ENCODE measurements at regions not wholly inside any gene's neighbourhood (a gene's known extent, or its start where the extent isn't known, plus 50 kb on each side); places are given as distances from the start of the nearest gene placed in this dataset.

- Histone ChIP-seq H3K27me3 (no peaks in the 10 kb centered on the region), H3K4me1 (ENCODE audit: control insufficient read depth in 1 of 2, insufficient read depth in 1 of 2, low read depth in 1 of 2, low read length in 1 of 2) (no peaks in the 10 kb centered on the region), H3K4me3 (ENCODE audit: low read depth in 1 of 2, low read length in 1 of 2) (no peak overlapping the region), H3K9me3 (no peaks in the 10 kb centered on the region), H3K27ac (no peak overlapping the region), H3K36me3 (no peaks in the 10 kb centered on the region)
- no peak for TF ChIP-seq CTCF (IDR thresholded peaks at IDR 0.05)
These were observed 620.1 kb downstream of the COL12A1 start for GRCh38 chr6:74585753-74586152.

- Histone ChIP-seq H3K27ac (no peak overlapping the region), H3K36me3 (no peaks in the 10 kb centered on the region), H3K4me1 (ENCODE audit: control insufficient read depth in 1 of 2, insufficient read depth in 1 of 2, low read depth in 1 of 2, low read length in 1 of 2) (no peaks in the 10 kb centered on the region), H3K4me3 (ENCODE audit: low read depth in 1 of 2, low read length in 1 of 2) (no peak overlapping the region), H3K27me3 (no peaks in the 10 kb centered on the region), H3K9me3 (no peaks in the 10 kb centered on the region)
- TF ChIP-seq CTCF (IDR thresholded peaks at IDR 0.05), result no peak
These were observed 624.2 kb downstream of the COL12A1 start for GRCh38 chr6:74581681-74582080.

GRCh38 chr6:74579794-74580193 is 626.1 kb downstream of the COL12A1 start:
- Histone ChIP-seq H3K4me1 (ENCODE audit: control insufficient read depth in 1 of 2, insufficient read depth in 1 of 2, low read depth in 1 of 2, low read length in 1 of 2) (no peaks in the 10 kb centered on the region), H3K4me3 (ENCODE audit: low read depth in 1 of 2, low read length in 1 of 2) (no peak overlapping the region), H3K27ac (no peak overlapping the region), H3K36me3 (no peaks in the 10 kb centered on the region), H3K27me3 (no peaks in the 10 kb centered on the region), H3K9me3 (no peaks in the 10 kb centered on the region)
- no peak for TF ChIP-seq CTCF (IDR thresholded peaks at IDR 0.05)

- Histone ChIP-seq H3K4me1 (ENCODE audit: control insufficient read depth in 1 of 2, insufficient read depth in 1 of 2, low read depth in 1 of 2, low read length in 1 of 2) (no peaks in the 10 kb centered on the region), H3K9me3 (no peaks in the 10 kb centered on the region), H3K27me3 (no peaks in the 10 kb centered on the region), H3K27ac (no peak overlapping the region), H3K36me3 (no peaks in the 10 kb centered on the region), H3K4me3 (ENCODE audit: low read depth in 1 of 2, low read length in 1 of 2) (no peak overlapping the region)
- TF ChIP-seq CTCF (IDR thresholded peaks at IDR 0.05), result no peak
These were observed 626.8 kb downstream of the COL12A1 start for GRCh38 chr6:74579047-74579446.

- no peak overlapping the region for H3K4me3 ChIP-seq (ENCODE audit: low read depth in 1 of 2, low read length in 1 of 2)
- no peaks in the 10 kb centered on the region for H3K9me3 ChIP-seq
- H3K27me3 ChIP-seq, result no peaks in the 10 kb centered on the region
- no peaks in the 10 kb centered on the region for H3K4me1 ChIP-seq (ENCODE audit: control insufficient read depth in 1 of 2, insufficient read depth in 1 of 2, low read depth in 1 of 2, low read length in 1 of 2)
- H3K27ac ChIP-seq, result no peak overlapping the region
- TF ChIP-seq CTCF (IDR thresholded peaks at IDR 0.05), result no peak
- H3K36me3 ChIP-seq, result no peaks in the 10 kb centered on the region
These were observed 627.5 kb downstream of the COL12A1 start for GRCh38 chr6:74578339-74578738.

GRCh38 chr6:74577619-74578018 is 628.2 kb downstream of the COL12A1 start:
- Histone ChIP-seq H3K4me1 (ENCODE audit: control insufficient read depth in 1 of 2, insufficient read depth in 1 of 2, low read depth in 1 of 2, low read length in 1 of 2) (no peaks in the 10 kb centered on the region), H3K27me3 (no peaks in the 10 kb centered on the region), H3K4me3 (ENCODE audit: low read depth in 1 of 2, low read length in 1 of 2) (no peak overlapping the region), H3K9me3 (no peaks in the 10 kb centered on the region), H3K27ac (no peak overlapping the region), H3K36me3 (no peaks in the 10 kb centered on the region)
- TF ChIP-seq CTCF (IDR thresholded peaks at IDR 0.05), result no peak
